ENCODE measurements at regions not wholly inside any gene's neighbourhood (a gene's known extent, or its start where the extent isn't known, plus 50 kb on each side); places are given as distances from the start of the nearest gene placed in this dataset.

DNA sequence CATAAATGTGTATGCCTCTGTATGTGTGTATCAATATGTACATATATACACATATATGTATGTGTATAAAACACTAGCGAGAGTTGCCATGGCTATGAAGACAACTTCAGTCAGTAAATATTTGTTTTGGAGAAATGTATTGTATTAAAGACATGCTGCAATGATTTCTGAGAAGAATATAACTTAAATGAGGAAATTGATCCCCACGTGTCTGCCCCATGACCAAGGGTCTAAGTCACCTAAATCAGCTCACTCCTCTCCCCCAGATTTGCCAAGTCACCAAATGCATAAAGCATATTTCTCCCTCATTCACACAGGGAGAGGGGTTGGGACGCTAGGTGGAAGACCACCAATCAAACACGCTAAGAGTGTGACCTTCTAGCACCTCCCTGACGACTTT lies 58.3 kb upstream of the LYST start:
- H3K4me1 ChIP-seq (ENCODE audit: control insufficient read depth, insufficient read depth, low read length, poor library complexity, severe bottlenecking) = peaks cover 34% of the 10 kb centered on the region
- H3K9me3 ChIP-seq (ENCODE audit: control insufficient read depth, low read length) = no peaks in the 10 kb centered on the region
- 73 to 87% methylated on average over 3 of the region's 5 CpGs for WGBS, 2 experiments (ENCODE audit: insufficient coverage in 2 of 2)
- H3K4me3 ChIP-seq (ENCODE audit: extremely low read depth, insufficient read depth, low read length, poor library complexity, severe bottlenecking) = no peak overlapping the region
- no peak overlapping the region for H3K27ac ChIP-seq (ENCODE audit: low read depth, low read length, severe bottlenecking)
- H3K36me3 ChIP-seq (ENCODE audit: control insufficient read depth, insufficient read depth, low read length) = no peaks in the 10 kb centered on the region

GRCh38 chr1:235923466-235924021 lies 56.8 kb upstream of the LYST start:
- Histone ChIP-seq H3K36me3 (ENCODE audit: control insufficient read depth, insufficient read depth, low read length) (no peaks in the 10 kb centered on the region), H3K4me1 (ENCODE audit: control insufficient read depth, insufficient read depth, low read length, poor library complexity, severe bottlenecking) (peaks cover 47% of the 10 kb centered on the region), H3K4me3 (ENCODE audit: extremely low read depth, insufficient read depth, low read length, poor library complexity, severe bottlenecking) (no peak overlapping the region), H3K9me3 (ENCODE audit: control insufficient read depth, low read length) (no peaks in the 10 kb centered on the region), H3K27ac (ENCODE audit: low read depth, low read length, severe bottlenecking) (no peak overlapping the region)
- WGBS, 2 experiments (ENCODE audit: insufficient coverage in 2 of 2) = 76 to 80% methylated on average over 4 to 5 of the region's 6 CpGs

- whole genome bisulfite sequencing, 2 experiments (ENCODE audit: insufficient coverage in 2 of 2) = 52 to 60% methylated on average over 7 of the region's 12 CpGs
- H3K4me1 ChIP-seq (ENCODE audit: control insufficient read depth, insufficient read depth, low read length, poor library complexity, severe bottlenecking) = peaks cover 65% of the 10 kb centered on the region
- H3K27ac ChIP-seq (ENCODE audit: low read depth, low read length, severe bottlenecking) = peak overlapping the region; percentile 30
- no peak overlapping the region for H3K4me3 ChIP-seq (ENCODE audit: extremely low read depth, insufficient read depth, low read length, poor library complexity, severe bottlenecking)
- H3K9me3 ChIP-seq (ENCODE audit: control insufficient read depth, low read length) = no peaks in the 10 kb centered on the region
- H3K36me3 ChIP-seq (ENCODE audit: control insufficient read depth, insufficient read depth, low read length) = no peaks in the 10 kb centered on the region
Observed at GRCh38 chr1:235920596-235921375, 54.1 kb upstream of the LYST start.

GRCh38 chr1:235919833-235920441 lies 53.2 kb upstream of the LYST start:
- Histone ChIP-seq H3K4me3 (ENCODE audit: extremely low read depth, insufficient read depth, low read length, poor library complexity, severe bottlenecking) (no peak overlapping the region), H3K27ac (ENCODE audit: low read depth, low read length, severe bottlenecking) (peak overlapping the region; percentile 30), H3K4me1 (ENCODE audit: control insufficient read depth, insufficient read depth, low read length, poor library complexity, severe bottlenecking) (peaks cover 65% of the 10 kb centered on the region), H3K9me3 (ENCODE audit: control insufficient read depth, low read length) (no peaks in the 10 kb centered on the region), H3K36me3 (ENCODE audit: control insufficient read depth, insufficient read depth, low read length) (no peaks in the 10 kb centered on the region)
- 44 to 60% methylated on average over 2 to 3 of the region's 5 CpGs for WGBS, 2 experiments (ENCODE audit: insufficient coverage in 2 of 2)

DNA sequence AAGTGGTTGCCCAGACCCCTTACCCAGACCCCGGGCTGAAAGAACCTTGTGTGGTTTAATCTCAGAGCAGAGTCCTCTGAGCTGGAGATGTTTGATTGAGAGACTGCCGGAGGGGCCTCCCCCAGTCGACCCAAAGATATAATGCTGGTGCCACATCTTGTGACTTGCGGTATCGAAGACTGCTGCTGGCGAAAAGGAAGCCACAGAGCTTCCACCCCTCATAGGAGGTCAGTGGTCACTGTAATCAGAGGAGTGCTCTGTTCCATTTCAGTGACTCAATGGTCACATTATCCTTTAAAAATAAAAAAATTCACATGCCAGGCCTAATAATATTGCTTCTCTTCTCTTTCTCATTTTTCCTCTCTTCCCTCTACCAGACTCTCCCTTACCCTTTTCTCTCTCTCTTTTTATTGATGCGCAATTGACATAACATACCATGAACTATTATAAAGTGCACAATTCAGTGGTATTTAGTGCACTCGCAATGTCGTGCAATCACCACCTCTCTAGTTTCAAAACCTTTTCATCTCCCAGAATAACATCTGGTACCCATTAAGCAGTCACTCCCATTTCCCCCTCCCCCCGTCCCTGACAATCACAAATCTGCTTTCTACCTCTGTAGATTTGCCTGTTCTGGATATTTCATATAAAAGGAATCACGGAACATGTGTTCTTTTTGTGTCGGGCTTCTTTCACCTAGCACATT lies 52.6 kb upstream of the LYST start:
- peaks cover 64% of the 10 kb centered on the region for H3K4me1 ChIP-seq (ENCODE audit: control insufficient read depth, insufficient read depth, low read length, poor library complexity, severe bottlenecking)
- no peaks in the 10 kb centered on the region for H3K9me3 ChIP-seq (ENCODE audit: control insufficient read depth, low read length)
- H3K27ac ChIP-seq (ENCODE audit: low read depth, low read length, severe bottlenecking) = no peak overlapping the region
- H3K4me3 ChIP-seq (ENCODE audit: extremely low read depth, insufficient read depth, low read length, poor library complexity, severe bottlenecking) = no peak overlapping the region
- no peaks in the 10 kb centered on the region for H3K36me3 ChIP-seq (ENCODE audit: control insufficient read depth, insufficient read depth, low read length)
- WGBS, 2 experiments (ENCODE audit: insufficient coverage in 2 of 2) = 91 to 92% methylated on average over 8 to 9 of the region's 12 CpGs

- Histone ChIP-seq H3K4me3 (ENCODE audit: extremely low read depth, insufficient read depth, low read length, poor library complexity, severe bottlenecking) (no peak overlapping the region), H3K9me3 (ENCODE audit: control insufficient read depth, low read length) (no peaks in the 10 kb centered on the region), H3K4me1 (ENCODE audit: control insufficient read depth, insufficient read depth, low read length, poor library complexity, severe bottlenecking) (peaks cover 56% of the 10 kb centered on the region), H3K27ac (ENCODE audit: low read depth, low read length, severe bottlenecking) (no peak overlapping the region), H3K36me3 (ENCODE audit: control insufficient read depth, insufficient read depth, low read length) (no peaks in the 10 kb centered on the region)
- 62 to 84% methylated on average over 2 to 5 of the region's 5 CpGs for WGBS, 2 experiments (ENCODE audit: insufficient coverage in 2 of 2)
Observed at GRCh38 chr1:235918465-235918864, 51.8 kb upstream of the LYST start.

- H3K4me3 ChIP-seq (ENCODE audit: extremely low read depth, insufficient read depth, low read length, poor library complexity, severe bottlenecking) = no peak overlapping the region
Observed at GRCh38 chr1:235918032-235918431, 51.3 kb upstream of the LYST start.

DNA sequence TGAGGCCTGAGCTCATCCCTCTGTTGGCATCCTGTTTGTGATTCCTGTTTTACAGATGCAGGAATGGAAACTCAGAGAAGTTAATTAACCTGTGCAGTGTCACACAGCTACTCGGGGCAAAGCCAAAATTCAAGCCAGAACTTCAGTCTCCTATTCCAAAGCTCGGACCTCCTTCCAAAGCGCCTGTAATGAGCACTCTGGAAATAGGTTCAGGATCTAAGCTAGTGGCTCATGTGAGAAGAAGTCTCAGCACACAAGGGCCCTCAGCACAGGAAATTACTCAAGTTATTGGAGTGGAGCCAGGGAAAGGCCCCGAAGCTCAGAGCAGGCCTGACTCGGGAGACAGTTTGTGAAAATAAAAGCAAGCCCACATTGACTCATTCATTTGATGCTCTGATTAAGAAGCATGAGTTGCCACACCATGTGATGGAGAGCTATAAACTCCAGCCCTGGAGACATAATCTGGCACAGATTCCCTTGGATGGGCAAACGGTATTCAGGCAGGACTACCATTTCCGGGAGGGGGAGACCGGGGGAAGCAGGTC lies 50.6 kb upstream of the LYST start:
- peaks cover 52% of the 10 kb centered on the region for H3K4me1 ChIP-seq (ENCODE audit: control insufficient read depth, insufficient read depth, low read length, poor library complexity, severe bottlenecking)
- no peak overlapping the region for H3K4me3 ChIP-seq (ENCODE audit: extremely low read depth, insufficient read depth, low read length, poor library complexity, severe bottlenecking)
- peak overlapping the region; percentile 81 for H3K27ac ChIP-seq (ENCODE audit: low read depth, low read length, severe bottlenecking)
- 74 to 76% methylated on average over 5 to 6 of the region's 8 CpGs for WGBS, 2 experiments (ENCODE audit: insufficient coverage in 2 of 2)
- H3K9me3 ChIP-seq (ENCODE audit: control insufficient read depth, low read length) = no peaks in the 10 kb centered on the region
- H3K36me3 ChIP-seq (ENCODE audit: control insufficient read depth, insufficient read depth, low read length) = no peaks in the 10 kb centered on the region

More at GRCh38 chr1:235918032-235918431, 51.3 kb upstream of the LYST start:
- Histone ChIP-seq H3K36me3 (ENCODE audit: control insufficient read depth, insufficient read depth, low read length) (no peaks in the 10 kb centered on the region), H3K4me1 (ENCODE audit: control insufficient read depth, insufficient read depth, low read length, poor library complexity, severe bottlenecking) (peaks cover 53% of the 10 kb centered on the region), H3K9me3 (ENCODE audit: control insufficient read depth, low read length) (no peaks in the 10 kb centered on the region), H3K27ac (ENCODE audit: low read depth, low read length, severe bottlenecking) (no peak overlapping the region)
- WGBS, 2 experiments (ENCODE audit: insufficient coverage in 2 of 2) = 95 to 98% methylated on average over 12 to 13 of the region's 13 CpGs
